Stomach (tissue), 4 donors: ENCODE measurements at regions not wholly inside any gene's neighbourhood (a gene's known extent, or its start where the extent isn't known, plus 50 kb on each side); places are given as distances from the start of the nearest gene placed in this dataset.

Experiments used
- EP300 ChIP-seq: sonication (generic); formaldehyde crosslinking; IDR thresholded peaks from one replicate; pipeline ENCODE4 v1.6.1; 2017; ENCODE audit warnings: antibody characterized with exemption
- POLR2A ChIP-seq, 4 donors: fragments of 450-650 bp; IDR thresholded peaks; one replicate each; pipeline ENCODE4 v1.6.1; 2016; ENCODE audit warnings: antibody characterized with exemption in 4 of 4, control low read depth in 2 of 4, mild to moderate bottlenecking in 1 of 4, moderate library complexity in 1 of 4
- POLR2AphosphoS5 ChIP-seq, 3 donors: sonication (generic); formaldehyde crosslinking; IDR thresholded peaks; one replicate each; pipeline ENCODE4 v1.6.1; 2016; ENCODE audit warnings: antibody characterized with exemption in 3 of 3
- TF ChIP-seq, protein P1 (sequence below), 7 experiments: fragments of 450-650 bp in 4 of 7; fragments of 200-600 bp in 3 of 7; sonication (generic) in 3 of 7; IDR thresholded peaks; one replicate each; pipeline ENCODE4 v1.5.1; 2016 to 2019; ENCODE audit warnings: antibody characterized with exemption in 7 of 7, control low read depth in 2 of 7, mild to moderate bottlenecking in 1 of 7

DNA sequence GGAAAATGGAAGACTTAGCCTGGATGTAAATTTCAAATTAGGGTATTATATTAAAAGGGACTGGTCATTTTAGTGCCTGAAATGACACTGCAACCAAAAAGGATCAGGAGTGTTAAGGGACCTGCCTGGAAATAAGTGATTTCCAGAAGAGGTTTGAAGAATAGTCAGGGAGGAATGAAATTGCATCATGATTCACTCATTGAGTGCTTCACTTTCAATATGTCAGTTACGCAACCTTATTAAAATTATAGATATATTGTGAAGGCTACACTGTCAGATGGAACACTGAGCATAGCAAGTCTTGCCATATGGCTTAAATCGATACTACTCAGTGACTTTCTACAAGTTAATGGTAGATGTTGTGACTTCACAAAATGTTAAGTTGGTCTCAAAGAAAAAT lies 275.2 kb upstream of the DPYD start:
- TF ChIP-seq, protein P1, sequence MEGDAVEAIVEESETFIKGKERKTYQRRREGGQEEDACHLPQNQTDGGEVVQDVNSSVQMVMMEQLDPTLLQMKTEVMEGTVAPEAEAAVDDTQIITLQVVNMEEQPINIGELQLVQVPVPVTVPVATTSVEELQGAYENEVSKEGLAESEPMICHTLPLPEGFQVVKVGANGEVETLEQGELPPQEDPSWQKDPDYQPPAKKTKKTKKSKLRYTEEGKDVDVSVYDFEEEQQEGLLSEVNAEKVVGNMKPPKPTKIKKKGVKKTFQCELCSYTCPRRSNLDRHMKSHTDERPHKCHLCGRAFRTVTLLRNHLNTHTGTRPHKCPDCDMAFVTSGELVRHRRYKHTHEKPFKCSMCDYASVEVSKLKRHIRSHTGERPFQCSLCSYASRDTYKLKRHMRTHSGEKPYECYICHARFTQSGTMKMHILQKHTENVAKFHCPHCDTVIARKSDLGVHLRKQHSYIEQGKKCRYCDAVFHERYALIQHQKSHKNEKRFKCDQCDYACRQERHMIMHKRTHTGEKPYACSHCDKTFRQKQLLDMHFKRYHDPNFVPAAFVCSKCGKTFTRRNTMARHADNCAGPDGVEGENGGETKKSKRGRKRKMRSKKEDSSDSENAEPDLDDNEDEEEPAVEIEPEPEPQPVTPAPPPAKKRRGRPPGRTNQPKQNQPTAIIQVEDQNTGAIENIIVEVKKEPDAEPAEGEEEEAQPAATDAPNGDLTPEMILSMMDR (IDR thresholded peaks at IDR 0.05), result no peak
- TF ChIP-seq POLR2A (IDR thresholded peaks at IDR 0.05) (no peak), POLR2AphosphoS5 (IDR thresholded peaks at IDR 0.05) (no peak), EP300 (no peak)
